Activated CD8-positive, alpha-beta memory T cell treated with anti-CD3 and anti-CD28 coated beads for 48 hours (primary cell): ENCODE measurements at regions not wholly inside any gene's neighbourhood (a gene's known extent, or its start where the extent isn't known, plus 50 kb on each side); places are given as distances from the start of the nearest gene placed in this dataset.

ENCODE experiments used
- DNase-seq, 3 experiments: peaks; one replicate each; pipeline ENCODE4 v3.0.0-alpha.2; 2020; ENCODE audit warnings: low read depth in 2 of 3, low spot score in 2 of 3

DNA sequence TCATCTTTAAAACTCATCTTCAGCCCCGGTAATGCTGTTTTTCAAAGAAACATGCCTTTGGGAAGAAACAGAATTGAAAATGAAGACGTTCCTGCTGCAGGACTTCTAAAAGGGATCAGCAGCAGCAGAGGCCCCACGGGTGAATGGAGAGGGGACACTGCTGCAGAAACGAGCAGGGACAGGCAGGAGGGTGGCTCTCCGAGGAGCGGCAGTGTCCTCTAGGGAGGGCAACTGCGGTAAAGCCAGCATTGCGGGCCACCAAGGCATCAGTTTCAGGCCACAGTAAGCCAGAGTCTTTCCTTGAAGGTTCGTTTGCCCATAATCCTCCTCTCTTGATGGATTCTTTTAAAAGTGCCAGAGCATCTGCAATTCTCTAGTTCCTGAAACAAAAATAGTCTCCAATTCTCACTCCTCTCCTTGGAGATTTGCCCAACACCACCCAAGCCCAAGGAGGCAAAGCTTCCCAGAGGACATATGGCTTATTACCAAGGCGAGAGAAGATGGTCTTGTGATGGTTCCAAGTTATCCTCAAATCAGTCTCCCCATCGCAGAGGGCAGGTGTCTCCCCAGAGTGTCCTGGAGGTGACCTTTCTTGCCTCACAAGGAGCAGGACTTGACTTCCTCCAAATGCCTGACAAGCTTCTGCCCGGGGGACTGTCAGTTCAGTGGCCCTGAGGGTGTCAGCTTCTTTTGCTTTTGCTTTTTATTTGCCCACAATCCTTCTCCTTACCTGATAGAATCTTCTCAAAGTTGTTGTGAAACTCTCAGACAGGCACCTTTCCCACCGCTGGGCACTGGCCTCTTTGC is 341.1 kb upstream of the B3GAT1 start:
- no peak for DNase-seq

DNA sequence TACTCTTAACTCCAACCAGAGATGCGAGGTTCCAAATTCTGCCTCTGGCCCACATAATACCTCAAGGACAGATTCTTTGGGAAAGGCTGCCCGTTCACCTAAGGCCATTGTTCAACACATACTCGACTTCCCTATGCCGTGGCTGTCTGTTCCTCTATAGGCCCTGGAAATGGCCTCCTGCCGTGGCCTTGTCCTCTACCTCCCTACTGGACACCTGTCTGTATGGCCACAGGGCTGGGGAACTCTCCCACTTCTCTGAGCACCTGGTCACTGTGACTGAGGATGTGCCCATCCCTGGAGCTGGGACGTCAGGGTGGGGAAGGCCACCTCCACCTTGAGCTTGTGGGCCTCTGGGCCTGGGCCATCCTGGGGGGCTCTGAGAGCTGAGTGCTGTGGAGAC is 340.5 kb upstream of the B3GAT1 start:
- DNase-seq = no peak

- no peak for DNase-seq
Observed at GRCh38 chr11:134751766-134752165, 339.7 kb upstream of the B3GAT1 start.

DNA sequence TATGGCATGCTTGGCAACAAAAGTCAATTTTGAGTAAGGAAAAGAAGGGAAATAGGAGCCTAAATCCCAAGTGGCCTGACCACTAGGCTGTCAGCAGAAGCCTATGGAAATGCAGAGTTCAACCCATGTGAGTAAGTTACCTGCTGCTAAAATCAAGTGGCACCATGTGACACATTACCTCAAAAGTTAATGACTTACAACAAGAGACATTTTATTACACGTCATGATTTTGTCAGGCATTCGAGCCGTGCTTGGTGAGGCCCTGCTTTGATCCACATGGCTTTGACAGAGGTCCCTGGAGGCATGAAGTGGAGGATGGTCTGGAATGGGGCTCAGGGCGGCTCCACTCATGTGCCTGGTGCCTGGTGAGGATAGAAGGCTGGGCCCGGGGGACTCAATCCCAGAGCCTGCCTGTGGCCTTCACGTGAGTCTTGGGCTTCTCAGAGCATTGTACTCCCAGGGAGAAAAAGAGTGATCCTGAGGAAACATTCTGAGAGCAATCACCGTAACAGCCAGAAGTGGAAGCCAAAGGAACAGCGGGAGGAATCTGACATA is 339.1 kb upstream of the B3GAT1 start:
- no peak for DNase-seq

DNA sequence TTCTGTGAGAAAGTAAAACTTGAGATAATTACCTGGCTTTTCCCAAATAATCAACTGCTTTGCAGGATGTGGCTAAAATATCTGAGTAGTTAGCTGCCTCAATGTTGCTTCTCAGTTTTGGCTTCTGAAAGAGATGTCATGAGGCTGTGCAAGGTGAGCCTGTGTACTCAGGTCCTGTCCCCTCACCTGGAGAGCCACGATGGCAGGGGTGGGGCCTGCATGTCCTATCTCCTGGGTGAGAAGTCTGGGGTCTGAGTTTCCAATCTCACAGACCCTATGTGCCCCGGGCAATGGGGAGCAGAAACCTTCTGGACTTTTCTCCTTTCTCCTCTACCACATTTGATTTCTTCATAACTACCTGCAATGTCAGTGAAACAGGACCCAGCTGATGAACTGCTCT is 338.6 kb upstream of the B3GAT1 start:
- DNase-seq = no peak

DNA sequence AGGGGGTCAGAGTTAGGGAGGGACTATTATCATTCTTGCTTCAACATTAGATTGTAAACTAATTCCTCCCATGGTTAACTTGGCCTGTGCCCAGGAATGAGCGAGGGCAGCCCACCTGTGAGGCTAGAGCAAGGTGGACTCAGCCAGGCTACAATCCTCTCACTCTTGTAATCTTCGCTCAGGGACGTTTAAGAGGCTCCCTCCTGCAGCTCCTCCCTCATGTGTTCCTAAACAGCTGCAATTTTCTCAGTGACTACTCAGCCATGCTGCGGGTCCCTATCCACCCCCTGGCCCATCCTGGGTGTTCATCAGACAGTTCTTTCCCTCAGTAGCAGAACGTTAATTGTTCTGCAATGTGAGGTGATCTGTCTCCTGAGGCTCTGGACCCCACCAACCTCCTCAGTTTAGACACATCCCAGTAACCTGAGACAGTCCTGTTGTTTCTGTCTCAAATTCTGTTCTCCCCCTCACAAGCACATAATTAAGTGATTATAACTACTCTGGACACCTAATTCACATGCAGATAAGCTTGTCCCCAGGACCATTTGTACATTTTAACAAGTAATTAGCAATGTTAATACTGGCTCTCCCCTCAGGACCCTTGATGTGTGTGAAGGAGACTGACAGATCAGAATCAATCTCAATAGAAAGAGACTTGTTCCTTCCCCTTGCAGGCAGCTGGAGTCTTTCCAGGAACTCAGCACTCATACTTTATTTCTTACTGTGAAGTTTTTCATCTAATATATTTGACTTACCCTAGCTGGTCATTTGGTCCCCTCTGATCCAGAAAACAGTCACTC is 337.2 kb upstream of the B3GAT1 start:
- DNase-seq = no peak

GRCh38 chr11:134746609-134747008 is 334.6 kb upstream of the B3GAT1 start:
- DNase-seq = no peak

GRCh38 chr11:134745456-134745855 is 333.4 kb upstream of the B3GAT1 start:
- no peak for DNase-seq

- no peak for DNase-seq
Observed at GRCh38 chr11:134743820-134744195, 331.8 kb upstream of the B3GAT1 start.

DNA sequence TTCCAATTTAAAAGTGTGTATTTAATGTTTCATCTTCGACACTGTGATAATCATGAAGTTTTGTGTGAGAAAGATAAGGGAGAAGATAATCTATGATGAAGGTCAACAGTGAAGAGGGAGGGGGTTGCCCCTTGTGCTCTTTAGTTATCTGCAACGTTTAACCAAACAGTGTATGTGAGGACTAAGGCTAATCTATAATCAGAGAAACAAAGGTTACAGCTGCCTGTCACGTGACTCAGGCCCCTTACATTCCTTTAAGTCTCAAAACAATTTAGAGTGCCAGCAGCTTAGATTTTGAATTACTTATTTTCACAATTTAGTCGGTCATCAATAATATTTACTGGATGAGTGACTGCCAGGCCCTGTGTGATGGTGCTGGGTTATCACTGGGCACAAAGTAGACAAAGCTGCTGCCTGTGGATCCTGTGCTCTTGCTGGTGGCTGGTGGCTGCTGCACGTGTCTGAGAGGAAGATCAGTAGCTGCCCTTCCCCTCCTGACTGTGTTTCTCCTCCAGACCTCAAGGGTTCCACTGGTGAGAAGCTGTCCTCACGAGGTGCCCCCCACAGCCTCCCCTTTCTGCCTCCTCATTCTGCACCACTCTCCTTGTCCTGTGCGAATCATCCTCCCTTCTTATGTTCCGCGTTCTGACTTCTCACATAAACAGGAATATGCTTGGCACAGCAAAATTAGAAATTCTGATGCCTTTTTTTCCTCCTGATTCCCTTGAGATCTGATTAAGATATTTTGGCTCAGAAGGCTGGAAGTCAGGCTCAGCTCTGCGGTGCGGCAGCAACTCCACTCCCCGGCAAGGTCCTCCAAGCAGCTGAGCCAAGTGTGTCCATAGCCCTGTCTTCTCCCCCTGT is 331.1 kb upstream of the B3GAT1 start:
- DNase-seq = no peak

DNA sequence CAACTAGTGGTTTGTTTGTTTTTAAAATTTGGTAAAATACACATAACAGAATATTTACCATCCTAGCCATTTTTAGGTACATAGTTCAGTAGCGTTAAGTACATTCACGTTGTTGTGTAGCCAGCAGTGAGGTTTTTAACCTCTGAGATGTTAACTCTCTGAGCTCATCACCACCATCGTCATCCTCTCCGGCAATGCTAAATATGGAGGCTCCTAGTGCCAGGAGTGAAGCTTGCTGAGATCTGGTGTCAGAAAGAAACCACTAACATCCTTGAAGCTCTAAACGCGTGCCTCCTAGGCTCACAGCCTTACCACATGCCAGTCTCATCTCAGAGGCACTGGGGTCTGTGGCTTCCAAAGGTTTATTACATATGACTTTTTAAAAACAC is 330.2 kb upstream of the B3GAT1 start:
- no peak for DNase-seq

- DNase-seq = no peak
Observed at GRCh38 chr11:134741453-134742223, 329.6 kb upstream of the B3GAT1 start.

GRCh38 chr11:134740590-134741261 is 328.7 kb upstream of the B3GAT1 start:
- no peak for DNase-seq

- DNase-seq = no peak
Observed at GRCh38 chr11:134739136-134739535, 327.1 kb upstream of the B3GAT1 start.

- DNase-seq = no peak
Observed at GRCh38 chr11:134738581-134738980, 326.5 kb upstream of the B3GAT1 start.

GRCh38 chr11:134737563-134738510 is 325.8 kb upstream of the B3GAT1 start:
- DNase-seq = no peak

- DNase-seq = no peak
Observed at GRCh38 chr11:134736251-134736947, 324.4 kb upstream of the B3GAT1 start.

DNA sequence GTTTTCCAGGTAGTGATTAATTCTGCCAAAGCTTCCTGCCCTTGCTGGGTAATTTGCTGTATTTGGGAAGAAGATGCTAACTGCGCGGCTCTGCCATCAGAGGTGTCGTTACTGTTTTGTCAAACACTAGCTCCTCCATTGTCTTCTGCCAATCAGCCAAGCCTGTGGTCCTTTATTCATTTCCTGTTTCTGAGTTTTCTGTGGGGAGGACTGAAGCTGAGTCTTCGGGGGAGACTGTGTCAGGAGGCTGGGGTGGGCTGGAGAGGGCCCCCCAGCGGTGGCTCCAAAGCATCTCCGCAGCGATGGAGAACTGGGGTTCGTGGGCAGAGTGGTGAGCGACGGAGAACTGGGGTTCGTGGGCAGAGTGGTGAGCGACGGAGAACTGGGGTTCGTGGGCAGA is 322.9 kb upstream of the B3GAT1 start:
- DNase-seq = no peak
